ENCODE measurements at regions not wholly inside any gene's neighbourhood (a gene's known extent, or its start where the extent isn't known, plus 50 kb on each side); places are given as distances from the start of the nearest gene placed in this dataset.

DNA sequence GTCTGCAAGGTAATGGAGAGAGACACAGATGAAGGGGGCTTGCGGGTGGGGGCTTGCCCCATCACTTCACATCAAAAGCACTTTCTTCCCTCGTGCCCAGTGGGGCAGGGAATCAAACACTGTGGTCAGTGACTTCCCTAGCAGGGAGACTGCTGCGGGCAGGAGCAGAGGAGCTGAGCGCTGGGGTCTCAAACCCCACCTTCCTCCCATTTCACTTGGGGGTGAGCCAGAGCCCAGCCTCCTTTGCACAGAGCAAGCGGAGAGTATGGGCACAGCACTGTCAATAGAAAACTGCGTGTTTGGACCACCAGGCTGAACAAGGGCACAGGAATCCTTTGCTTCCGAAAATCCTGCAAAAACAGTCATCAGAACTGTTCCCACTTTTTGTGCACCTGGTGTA, 355.8 kb upstream of the MKI67 start:
- Mint-ChIP-seq H3K9me3 (no peaks in the 10 kb centered on the region), H3K27me3 (ENCODE audit: low read depth) (peaks cover 30% of the 10 kb centered on the region), H3K4me3 (no peak overlapping the region), H3K4me1 (peaks cover 13% of the 10 kb centered on the region), H3K27ac (no peak overlapping the region), H3K36me3 (ENCODE audit: low read depth) (no peaks in the 10 kb centered on the region)
- TF ChIP-seq, protein P1, sequence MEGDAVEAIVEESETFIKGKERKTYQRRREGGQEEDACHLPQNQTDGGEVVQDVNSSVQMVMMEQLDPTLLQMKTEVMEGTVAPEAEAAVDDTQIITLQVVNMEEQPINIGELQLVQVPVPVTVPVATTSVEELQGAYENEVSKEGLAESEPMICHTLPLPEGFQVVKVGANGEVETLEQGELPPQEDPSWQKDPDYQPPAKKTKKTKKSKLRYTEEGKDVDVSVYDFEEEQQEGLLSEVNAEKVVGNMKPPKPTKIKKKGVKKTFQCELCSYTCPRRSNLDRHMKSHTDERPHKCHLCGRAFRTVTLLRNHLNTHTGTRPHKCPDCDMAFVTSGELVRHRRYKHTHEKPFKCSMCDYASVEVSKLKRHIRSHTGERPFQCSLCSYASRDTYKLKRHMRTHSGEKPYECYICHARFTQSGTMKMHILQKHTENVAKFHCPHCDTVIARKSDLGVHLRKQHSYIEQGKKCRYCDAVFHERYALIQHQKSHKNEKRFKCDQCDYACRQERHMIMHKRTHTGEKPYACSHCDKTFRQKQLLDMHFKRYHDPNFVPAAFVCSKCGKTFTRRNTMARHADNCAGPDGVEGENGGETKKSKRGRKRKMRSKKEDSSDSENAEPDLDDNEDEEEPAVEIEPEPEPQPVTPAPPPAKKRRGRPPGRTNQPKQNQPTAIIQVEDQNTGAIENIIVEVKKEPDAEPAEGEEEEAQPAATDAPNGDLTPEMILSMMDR (IDR thresholded peaks at IDR 0.05; ENCODE audit: unreplicated experiment in 3 of 3) = no peak

DNA sequence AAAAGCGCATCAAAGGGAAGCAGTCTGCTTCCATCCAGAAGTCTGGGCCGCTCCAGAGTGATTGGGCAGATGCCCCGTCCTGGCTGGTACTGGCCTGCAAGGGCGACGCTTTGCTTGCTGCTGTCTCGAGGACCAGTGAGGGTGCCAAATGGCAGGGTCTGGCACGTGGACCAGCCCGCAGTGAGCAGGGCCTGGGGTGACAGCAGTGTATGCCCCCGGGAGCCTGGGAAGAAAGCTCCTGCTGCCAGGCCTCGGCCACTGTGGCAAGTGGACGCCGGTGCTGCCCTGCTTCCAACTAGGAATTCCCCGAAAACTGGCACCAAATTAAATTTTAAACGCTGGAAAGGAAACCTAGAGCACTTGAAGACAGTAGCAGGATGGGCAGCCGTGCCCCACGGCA, 357.0 kb upstream of the MKI67 start:
- Mint-ChIP-seq H3K36me3 (ENCODE audit: low read depth) (no peaks in the 10 kb centered on the region), H3K9me3 (no peaks in the 10 kb centered on the region), H3K27ac (no peak overlapping the region), H3K4me1 (peaks cover 13% of the 10 kb centered on the region), H3K4me3 (no peak overlapping the region), H3K27me3 (ENCODE audit: low read depth) (peaks cover 30% of the 10 kb centered on the region)
- TF ChIP-seq, protein P1 (IDR thresholded peaks at IDR 0.05; ENCODE audit: unreplicated experiment in 3 of 3) = no peak

DNA sequence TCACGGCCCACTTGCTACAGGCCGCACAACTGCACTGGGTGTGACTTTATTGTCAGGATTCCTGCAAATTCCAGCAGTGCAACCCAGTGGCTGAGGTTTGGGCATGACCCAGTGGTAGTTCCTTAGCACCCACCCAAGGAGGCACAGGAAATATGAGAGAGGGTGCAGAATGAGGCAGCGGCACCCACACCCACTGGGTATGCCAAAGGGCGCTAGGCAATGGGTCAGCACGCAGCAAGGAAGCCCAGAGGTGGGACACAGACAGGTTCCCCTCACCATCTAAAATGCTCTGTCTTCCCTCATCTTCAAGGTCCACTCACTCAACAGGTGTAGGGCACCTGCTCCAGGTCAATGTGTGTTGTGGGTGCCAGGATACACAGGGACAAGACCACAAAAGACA, 357.8 kb upstream of the MKI67 start:
- TF ChIP-seq, protein P1 (IDR thresholded peaks at IDR 0.05; ENCODE audit: unreplicated experiment in 3 of 3) = no peak
- no peaks in the 10 kb centered on the region for H3K36me3 Mint-ChIP-seq (ENCODE audit: low read depth)
- peaks cover 25% of the 10 kb centered on the region for H3K27me3 Mint-ChIP-seq (ENCODE audit: low read depth)
- H3K4me1 Mint-ChIP-seq = peaks cover 13% of the 10 kb centered on the region
- no peaks in the 10 kb centered on the region for H3K9me3 Mint-ChIP-seq
- no peak overlapping the region for H3K27ac Mint-ChIP-seq
- no peak overlapping the region for H3K4me3 Mint-ChIP-seq

DNA sequence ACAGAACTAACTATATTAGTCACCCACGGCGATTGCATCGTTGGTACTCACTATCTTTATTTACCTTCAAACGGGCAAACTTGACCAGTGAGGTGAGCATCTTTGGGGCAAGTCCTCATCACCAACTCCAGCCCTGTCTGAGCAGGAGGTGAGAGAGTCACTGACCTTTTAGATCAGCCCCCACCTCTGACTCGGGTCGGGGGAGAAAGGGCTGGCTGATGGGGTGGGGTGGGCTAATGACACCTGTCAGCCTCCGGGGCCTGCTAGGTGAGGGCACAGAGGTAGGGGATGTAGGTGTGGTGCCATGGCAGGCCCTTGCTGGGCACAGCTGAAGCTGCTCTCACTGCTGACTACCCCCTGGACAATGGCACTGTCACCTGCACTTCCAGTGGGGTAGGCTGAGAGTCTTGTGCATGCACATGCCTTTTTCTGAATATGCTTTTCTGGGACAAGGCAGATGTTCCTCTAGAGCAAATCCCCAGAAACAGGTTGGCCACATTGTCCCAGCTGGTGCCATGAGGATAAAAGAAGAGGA, 359.5 kb upstream of the MKI67 start:
- Mint-ChIP-seq H3K27ac (no peak overlapping the region), H3K9me3 (peaks cover 1% of the 10 kb centered on the region), H3K27me3 (ENCODE audit: low read depth) (peaks cover 17% of the 10 kb centered on the region), H3K36me3 (ENCODE audit: low read depth) (no peaks in the 10 kb centered on the region), H3K4me1 (peaks cover 10% of the 10 kb centered on the region), H3K4me3 (no peak overlapping the region)
- TF ChIP-seq, protein P1 (IDR thresholded peaks at IDR 0.05; ENCODE audit: unreplicated experiment in 3 of 3) = no peak

DNA sequence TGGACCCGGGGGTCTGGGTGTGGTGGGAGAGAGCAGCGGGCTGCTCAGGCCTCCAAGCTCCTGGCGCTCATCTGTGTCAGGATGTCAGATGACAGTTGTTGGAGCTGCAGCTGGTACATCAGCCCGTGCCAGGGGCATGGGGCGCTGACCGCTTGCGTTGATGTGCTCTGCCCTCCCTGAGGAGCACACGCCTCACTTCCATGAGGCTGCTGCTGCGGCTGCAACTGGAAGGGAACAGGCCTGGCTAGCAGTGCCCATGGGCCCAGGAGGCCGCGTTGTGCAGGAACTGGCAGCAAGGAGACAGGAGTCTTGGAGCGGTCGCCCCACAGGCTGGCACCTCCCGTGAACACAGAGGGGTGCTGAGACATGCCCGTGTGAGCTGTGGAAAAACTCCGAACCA, 361.3 kb upstream of the MKI67 start:
- Mint-ChIP-seq H3K9me3 (peaks cover 4% of the 10 kb centered on the region), H3K36me3 (ENCODE audit: low read depth) (no peaks in the 10 kb centered on the region), H3K4me1 (no peaks in the 10 kb centered on the region), H3K4me3 (no peak overlapping the region), H3K27me3 (ENCODE audit: low read depth) (peaks cover 3% of the 10 kb centered on the region), H3K27ac (no peak overlapping the region)
- TF ChIP-seq, protein P1 (IDR thresholded peaks at IDR 0.05; ENCODE audit: unreplicated experiment in 3 of 3) = no peak
